PC-9 (cell line): ENCODE measurements at regions not wholly inside any gene's neighbourhood (a gene's known extent, or its start where the extent isn't known, plus 50 kb on each side); places are given as distances from the start of the nearest gene placed in this dataset.

Source experiments
- BruUV-seq: library from RNA; stranded (reverse); fragments of 400-500 nt; replicated peaks from 2 replicates; lab custom pipeline; 2021; lab: Mats Ljungman, UMichigan
- CTCF ChIA-PET: fragments of 300-600 bp; sonication (Branson Sonifier 250); formaldehyde crosslinking; loops from one replicate; lab custom pipeline; 2022; ENCODE audit warnings: antibody characterized with exemption; lab: Charles Lee
- POLR2A ChIA-PET: fragments of 300-600 bp; sonication (Branson Sonifier 250); formaldehyde crosslinking; loops from one replicate; lab custom pipeline; 2022; ENCODE audit warnings: antibody characterized with exemption; ENCODE audit not compliant: unreplicated experiment; lab: Charles Lee
- DNase-seq, 2 experiments: peaks; one replicate each; pipeline versions ENCODE4 v3.0.0 to v3.0.0-alpha.2; 2015 to 2022; ENCODE audit warnings: mixed read lengths in 1 of 2
- H2AFZ ChIP-seq: fragments of 200-600 bp; sonication (generic); 2 replicates; pipeline ENCODE4 v1.8.1; 2017; ENCODE audit warnings: antibody characterized with exemption
- H3F3A ChIP-seq: fragments of 200-600 bp; sonication (generic); 2 replicates; pipeline ENCODE4 v1.8.1; 2017; ENCODE audit warnings: antibody characterized with exemption, mild to moderate bottlenecking, low read depth; ENCODE audit not compliant: insufficient read depth
- H3K27ac ChIP-seq: fragments of 200-600 bp; sonication (generic); 2 replicates; pipeline ENCODE4 v1.6.1; 2016; ENCODE audit warnings: mixed run types
- H3K27me3 ChIP-seq: fragments of 200-600 bp; sonication (generic); 2 replicates; pipeline ENCODE4 v1.6.1; 2016; ENCODE audit warnings: low read depth, mixed run types; ENCODE audit not compliant: insufficient read depth
- H3K36me3 ChIP-seq: fragments of 200-600 bp; sonication (generic); 2 replicates; pipeline ENCODE4 v1.6.1; 2016; ENCODE audit warnings: low read depth, mixed run types
- H3K4me1 ChIP-seq: fragments of 200-600 bp; sonication (generic); replicated peaks from 2 replicates; pipeline ENCODE4 v1.6.1; 2016; ENCODE audit warnings: mixed run types; ENCODE audit not compliant: insufficient read depth
- H3K4me2 ChIP-seq: fragments of 200-600 bp; sonication (generic); 2 replicates; pipeline ENCODE4 v1.6.1; 2017; ENCODE audit warnings: mixed run types
- H3K4me3 ChIP-seq: fragments of 200-600 bp; sonication (generic); 2 replicates; pipeline ENCODE4 v1.6.1; 2016; ENCODE audit warnings: mixed run types
- H3K79me2 ChIP-seq: fragments of 200-600 bp; sonication (generic); 2 replicates; pipeline ENCODE4 v1.6.1; 2017; ENCODE audit warnings: low read depth, mixed run types
- H3K9me2 ChIP-seq: fragments of 200-600 bp; sonication (generic); 2 replicates; pipeline ENCODE4 v1.8.1; 2017; ENCODE audit warnings: mild to moderate bottlenecking; ENCODE audit not compliant: insufficient read depth
- H3K9me3 ChIP-seq: fragments of 200-600 bp; sonication (generic); 2 replicates; pipeline ENCODE4 v1.8.1; 2016; ENCODE audit warnings: low read depth; ENCODE audit not compliant: insufficient read depth
- H4K20me1 ChIP-seq: fragments of 200-600 bp; sonication (generic); 2 replicates; pipeline ENCODE4 v1.8.1; 2017; ENCODE audit not compliant: insufficient read depth
- CTCF ChIP-seq: fragments of 200-600 bp; sonication (generic); conservative IDR thresholded peaks from 2 replicates; pipeline ENCODE4 v1.6.1; 2017; ENCODE audit warnings: mixed run types, antibody characterized with exemption, mild to moderate bottlenecking, moderate library complexity
- EZH2 ChIP-seq: fragments of 200-600 bp; sonication (generic); IDR thresholded peaks from 2 replicates; pipeline ENCODE4 v1.8.0; 2017; ENCODE audit warnings: antibody characterized with exemption, low read depth
- intact Hi-C: fragments of 100-400 bp; cut with micrococcal nuclease; formaldehyde crosslinking; loops from one replicate; pipeline ENCODE4 v1.10.0; 2022; ENCODE audit not compliant: unreplicated experiment

- no peak overlapping the region for H2AFZ ChIP-seq
- H3K36me3 ChIP-seq: no peaks in the 10 kb centered on the region
- no peak for TF ChIP-seq EZH2
- no peak for TF ChIP-seq CTCF
- no peaks in the 10 kb centered on the region for H3K9me2 ChIP-seq
- H3K4me1 ChIP-seq: no peaks in the 10 kb centered on the region
- intact Hi-C loops: no loop called here
- H4K20me1 ChIP-seq: no peaks in the 10 kb centered on the region
- H3K27me3 ChIP-seq: no peaks in the 10 kb centered on the region
- ChIA-PET POLR2A (no interaction called here), CTCF (no interaction called here)
- H3K27ac ChIP-seq: no peak overlapping the region
- H3K79me2 ChIP-seq: no peaks in the 10 kb centered on the region
- H3K9me3 ChIP-seq: no peaks in the 10 kb centered on the region
- DNase-seq: no peak
- BruUV-seq: no TSS peak
- H3K4me2 ChIP-seq: no peak overlapping the region
- no peaks in the 10 kb centered on the region for H3F3A ChIP-seq
- no peak overlapping the region for H3K4me3 ChIP-seq
Measured at GRCh38 chr4:59973492-59973891, 1226.6 kb upstream of the ADGRL3 start.

GRCh38 chr4:59979061-59979460 is 1221.1 kb upstream of the ADGRL3 start:
- H3K9me2 ChIP-seq: no peaks in the 10 kb centered on the region
- POLR2A ChIA-PET: no interaction called here
- intact Hi-C loops: no loop called here
- no peaks in the 10 kb centered on the region for H3K36me3 ChIP-seq
- no peaks in the 10 kb centered on the region for H3F3A ChIP-seq
- no peaks in the 10 kb centered on the region for H4K20me1 ChIP-seq
- TF ChIP-seq EZH2: no peak
- no peak for TF ChIP-seq CTCF
- no peaks in the 10 kb centered on the region for H3K4me1 ChIP-seq
- H3K4me3 ChIP-seq: no peak overlapping the region
- H3K4me2 ChIP-seq: no peak overlapping the region
- H3K79me2 ChIP-seq: no peaks in the 10 kb centered on the region
- CTCF ChIA-PET: interaction anchor here (0.6 kb wide), 1 partner anchor 121 kb away, joined by 3 read pairs; no protein-coding TSS in a partner anchor
- no peak overlapping the region for H3K27ac ChIP-seq
- no peak for DNase-seq
- no TSS peak for BruUV-seq
- no peak overlapping the region for H2AFZ ChIP-seq
- no peaks in the 10 kb centered on the region for H3K27me3 ChIP-seq
- no peaks in the 10 kb centered on the region for H3K9me3 ChIP-seq

- intact Hi-C loops: no loop called here
Measured at GRCh38 chr4:59983852-59984251, 1216.3 kb upstream of the ADGRL3 start.

More at GRCh38 chr4:59983852-59984251, 1216.3 kb upstream of the ADGRL3 start:
- no peaks in the 10 kb centered on the region for H3K9me3 ChIP-seq
- H3K9me2 ChIP-seq: no peaks in the 10 kb centered on the region
- no peak overlapping the region for H3K4me2 ChIP-seq
- H4K20me1 ChIP-seq: no peaks in the 10 kb centered on the region
- CTCF ChIA-PET: no interaction called here
- H3K27me3 ChIP-seq: no peaks in the 10 kb centered on the region
- no peaks in the 10 kb centered on the region for H3K79me2 ChIP-seq
- POLR2A ChIA-PET: no interaction called here
- H3K4me1 ChIP-seq: no peaks in the 10 kb centered on the region
- no peak overlapping the region for H3K4me3 ChIP-seq
- DNase-seq: no peak
- no TSS peak for BruUV-seq
- H3K36me3 ChIP-seq: no peaks in the 10 kb centered on the region
- H3F3A ChIP-seq: no peaks in the 10 kb centered on the region
- no peak overlapping the region for H2AFZ ChIP-seq
- TF ChIP-seq CTCF (no peak), EZH2 (no peak)
- no peak overlapping the region for H3K27ac ChIP-seq
